Hematopoietic multipotent progenitor cell treated with erythropoietin and hydrocortisone succinate and interleukin-3 and kit ligand, for 4 days (in vitro differentiated cells): ENCODE measurements at regions not wholly inside any gene's neighbourhood (a gene's known extent, or its start where the extent isn't known, plus 50 kb on each side); places are given as distances from the start of the nearest gene placed in this dataset.
"Not testable (repeated sequence)": the region's sequence is repeated elsewhere in the genome, so short reads cannot be mapped to it uniquely, and the experiment has no call there.

Source experiments
- DNase-seq: peaks from one replicate; pipeline ENCODE4 v3.0.0-alpha.2; 2015

DNA sequence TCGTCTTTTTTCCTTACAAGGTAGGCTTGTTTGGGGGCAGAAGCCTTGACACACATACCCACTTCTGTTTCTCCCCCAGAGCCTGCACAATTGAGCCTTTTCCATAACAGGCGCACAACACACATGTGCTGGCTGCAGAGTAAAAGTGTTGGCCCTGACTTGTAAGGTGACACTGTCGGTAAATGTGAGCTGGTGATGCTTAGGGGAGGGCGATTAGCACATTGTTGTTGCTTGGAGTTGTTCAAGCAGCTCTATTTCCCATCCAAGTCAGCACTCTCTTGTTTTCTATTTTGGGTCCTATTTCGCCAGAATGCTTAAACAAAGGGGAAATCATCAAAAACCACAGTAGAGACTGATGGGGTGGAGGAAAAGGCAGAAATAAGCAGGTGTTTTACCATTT lies 51.9 kb upstream of the PTPRJ start:
- peak; percentile 34 for DNase-seq

- no peak for DNase-seq
Measured at GRCh38 chr11:47924184-47924691, 56.1 kb upstream of the PTPRJ start.

DNA sequence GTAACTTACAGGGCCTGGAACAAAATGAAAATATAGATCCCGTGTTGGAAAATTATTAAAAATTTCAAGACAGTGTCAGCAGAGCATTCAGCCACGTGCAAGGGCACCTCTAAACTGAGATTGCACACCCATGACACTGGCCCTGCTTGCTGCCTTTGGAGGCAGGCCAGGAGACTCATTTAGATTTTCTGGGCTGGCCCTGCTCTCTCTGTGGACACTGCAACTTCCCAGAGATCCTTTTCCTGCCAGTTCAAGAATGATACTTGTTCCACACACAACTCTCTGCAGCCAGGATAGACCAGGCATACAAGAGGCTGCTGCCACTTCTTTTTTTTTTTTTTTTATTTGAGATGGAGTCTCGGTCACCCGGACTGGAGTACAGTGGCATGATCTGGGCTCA lies 56.7 kb upstream of the PTPRJ start:
- no peak for DNase-seq

DNA sequence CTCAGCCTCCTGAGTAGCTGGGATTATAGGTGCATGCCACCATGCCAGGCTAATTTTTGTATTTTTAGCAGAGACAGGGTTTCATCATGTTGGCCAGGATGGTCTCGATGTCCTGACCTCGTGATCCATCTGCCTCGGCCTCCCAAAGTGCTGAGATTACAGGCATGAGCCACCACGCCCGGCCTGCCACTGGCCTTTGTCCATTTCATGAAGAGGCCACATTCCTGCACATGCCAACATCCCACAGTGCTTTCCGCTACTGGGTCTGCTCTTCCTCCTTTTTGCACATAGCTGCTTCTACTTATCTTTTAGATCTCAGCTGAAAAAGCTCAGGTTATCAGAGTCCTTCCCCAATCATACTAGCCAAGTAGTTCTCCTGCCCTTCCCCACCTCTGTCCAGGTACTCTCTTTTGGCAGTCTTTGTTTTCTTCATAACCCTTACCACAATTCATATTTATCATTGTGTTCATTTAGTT lies 59.2 kb upstream of the PTPRJ start:
- not testable (repeated sequence) for DNase-seq

DNA sequence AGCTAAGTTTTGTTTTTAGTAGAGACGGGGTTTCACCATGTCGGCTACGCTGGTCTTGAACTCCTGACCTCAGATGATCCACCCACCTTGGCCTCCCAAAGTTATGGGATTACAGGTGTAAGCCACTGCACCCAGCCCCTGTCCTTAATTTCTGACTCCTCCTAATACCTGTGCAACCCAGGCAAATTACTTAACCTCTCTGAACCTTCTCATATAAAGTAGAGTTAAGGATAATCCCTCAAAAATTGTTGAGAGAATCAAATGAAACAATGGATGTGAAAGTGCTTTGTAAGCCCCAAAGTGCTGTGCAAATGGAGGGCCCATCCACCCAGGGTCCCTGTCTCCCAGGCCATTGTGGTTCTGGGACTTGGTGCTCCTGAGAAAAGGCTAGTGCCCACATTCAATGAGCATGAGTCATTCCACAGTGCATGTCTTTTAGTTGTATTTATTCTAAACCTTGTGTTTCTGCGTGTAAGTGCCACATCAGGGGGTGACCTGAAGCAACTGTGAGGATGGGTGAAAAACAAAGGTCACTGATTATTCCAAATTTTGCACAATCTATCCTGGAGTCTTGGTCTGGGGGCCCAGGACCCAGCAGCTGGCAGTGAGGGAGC lies 61.4 kb upstream of the PTPRJ start:
- DNase-seq, result no peak

GRCh38 chr11:47918370-47918690 lies 62.0 kb upstream of the PTPRJ start:
- no peak for DNase-seq

DNA sequence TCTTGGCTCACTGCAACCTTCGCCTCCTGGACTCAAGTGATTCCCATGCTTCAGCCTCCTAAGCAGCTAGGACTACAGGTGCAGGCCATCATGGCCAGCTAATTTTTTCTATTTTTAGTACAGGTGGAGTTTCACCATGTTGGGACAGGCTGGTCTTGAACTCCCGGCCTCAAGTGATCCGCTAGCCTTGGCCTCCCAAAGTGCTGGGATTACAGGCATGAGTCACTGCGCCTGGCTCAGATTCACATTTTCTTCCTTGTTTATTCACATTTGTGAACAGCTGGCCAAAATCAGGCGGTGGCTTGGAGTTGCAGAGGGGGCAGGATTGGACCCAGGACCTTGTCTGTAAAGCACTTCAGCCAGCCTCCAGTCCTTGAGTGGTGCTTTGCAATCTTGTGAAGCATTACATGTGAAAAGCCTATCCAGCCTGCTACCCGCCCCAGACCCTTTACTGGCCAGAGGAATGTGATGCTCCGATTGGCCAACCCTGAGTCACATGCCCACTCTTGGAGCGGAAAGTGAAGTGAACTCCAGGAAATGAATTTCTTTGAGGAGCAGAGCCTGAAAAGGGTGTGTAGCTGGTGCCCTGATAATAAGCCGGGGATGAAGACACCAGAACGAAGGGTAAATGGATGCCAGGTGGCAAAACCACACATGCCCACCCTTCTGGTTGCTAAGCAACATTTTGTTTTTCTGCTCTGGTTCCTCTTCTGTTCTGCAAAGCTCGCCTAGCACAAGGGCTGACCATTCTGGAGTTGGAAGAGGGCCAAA lies 62.6 kb upstream of the PTPRJ start:
- DNase-seq, result peak; percentile 95

DNA sequence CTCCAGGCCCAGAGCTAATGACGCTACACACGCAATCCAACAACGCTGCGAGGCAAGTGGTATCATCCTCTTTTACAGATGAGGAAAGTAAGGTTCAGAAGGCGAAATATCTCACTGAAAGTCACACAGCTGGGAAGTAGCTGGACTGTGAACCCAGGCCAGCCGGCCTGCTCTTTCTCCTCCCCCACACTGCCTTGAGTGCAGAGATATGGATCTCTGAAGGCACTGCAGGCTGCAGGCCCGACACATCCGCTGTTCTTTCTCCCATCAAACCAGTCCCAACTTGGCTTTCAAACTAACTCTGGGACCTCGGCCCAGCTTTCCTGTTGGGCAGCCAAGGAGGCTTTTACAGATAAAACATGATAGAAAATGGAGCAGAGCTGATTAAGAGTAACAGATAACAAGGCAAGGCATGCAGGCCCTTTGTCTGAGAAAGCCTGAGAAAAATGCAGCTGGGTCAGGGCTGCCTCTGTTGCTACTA lies 64.0 kb upstream of the PTPRJ start:
- DNase-seq, result peak; percentile 33

GRCh38 chr11:47915783-47916182 lies 64.6 kb upstream of the PTPRJ start:
- DNase-seq, result no peak

- DNase-seq, result no peak
Measured at GRCh38 chr11:47915374-47915773, 65.0 kb upstream of the PTPRJ start.

GRCh38 chr11:47914743-47915142 lies 65.6 kb upstream of the PTPRJ start:
- DNase-seq, result no peak

- DNase-seq, result peak; percentile 27
Measured at GRCh38 chr11:47913529-47914244, 65.5 kb upstream of the NUP160 start.

GRCh38 chr11:47912843-47913437 lies 64.8 kb upstream of the NUP160 start:
- DNase-seq, result peak; percentile 33

- DNase-seq, result no peak
Measured at GRCh38 chr11:47911149-47911548, 63.0 kb upstream of the NUP160 start.

DNA sequence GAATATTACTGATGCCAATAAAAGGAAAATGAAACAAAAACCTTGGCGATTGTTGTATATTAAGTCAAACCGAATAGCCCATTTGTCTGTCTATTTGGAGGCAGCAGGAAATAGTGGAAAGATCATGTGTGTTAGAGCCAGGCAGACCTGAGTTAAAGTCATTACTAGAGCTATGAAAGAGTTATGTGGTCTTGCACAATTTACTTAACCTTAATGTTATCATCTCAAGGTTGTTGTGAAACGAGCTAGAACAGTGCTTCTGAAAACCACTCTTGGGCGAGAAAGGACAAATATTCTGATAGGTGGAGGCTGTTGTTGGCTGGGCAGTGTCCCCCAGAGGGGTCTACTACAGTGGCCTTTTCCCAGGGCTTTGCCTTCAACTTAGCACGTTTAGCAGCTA lies 60.0 kb upstream of the NUP160 start:
- DNase-seq, result peak; percentile 77

DNA sequence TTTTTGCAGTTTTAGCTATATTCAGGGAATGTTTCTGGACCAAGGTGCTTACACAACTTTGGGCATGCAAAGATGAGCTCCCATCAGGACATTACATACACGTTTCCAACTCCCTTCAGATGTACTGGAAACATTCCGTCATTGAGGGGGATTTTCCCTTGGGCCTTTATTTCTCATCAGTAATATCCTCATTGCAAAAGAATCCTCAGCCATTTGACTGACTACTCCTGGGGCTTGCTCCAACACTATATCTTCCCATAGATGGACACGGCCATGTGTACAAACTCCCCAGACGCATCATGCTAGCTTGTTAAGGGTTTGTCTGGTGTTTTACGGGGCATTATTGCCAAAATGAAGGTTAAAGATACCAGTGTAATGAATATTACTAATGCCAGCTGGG lies 59.3 kb upstream of the NUP160 start:
- DNase-seq, result no peak

DNA sequence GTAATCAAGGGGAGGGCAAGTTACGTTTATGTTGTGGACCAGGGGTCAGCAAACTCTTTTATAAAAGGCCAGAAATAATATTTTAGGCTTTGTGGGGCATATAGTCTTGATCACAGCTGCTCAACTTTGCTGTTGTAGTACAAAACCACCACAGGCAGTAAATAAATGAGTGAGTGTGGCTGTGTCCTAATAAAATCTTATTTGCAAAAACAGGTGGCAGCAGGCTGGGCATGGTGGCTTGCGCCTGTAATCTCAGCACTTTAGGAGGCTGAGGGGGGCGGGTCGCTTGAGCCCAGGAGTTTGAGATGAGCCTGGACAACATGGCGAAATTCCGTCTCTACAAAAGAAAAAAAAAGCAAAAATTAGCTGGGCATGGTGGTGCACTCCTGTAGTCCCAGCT lies 57.9 kb upstream of the NUP160 start:
- no peak for DNase-seq

GRCh38 chr11:47905358-47906059 lies 57.4 kb upstream of the NUP160 start:
- DNase-seq, result peak; percentile 25

- no peak for DNase-seq
Measured at GRCh38 chr11:47904808-47905207, 56.7 kb upstream of the NUP160 start.

GRCh38 chr11:47904048-47904447 lies 55.9 kb upstream of the NUP160 start:
- no peak for DNase-seq

- DNase-seq, result no peak
Measured at GRCh38 chr11:47899801-47900200, 51.7 kb upstream of the NUP160 start.
